ENCODE measurements at regions not wholly inside any gene's neighbourhood (a gene's known extent, or its start where the extent isn't known, plus 50 kb on each side); places are given as distances from the start of the nearest gene placed in this dataset.

- ATAC-seq: no peak
- TF ChIP-seq ZNF8 (CRISPR knock-in tag; IDR thresholded peaks at IDR 0.05): no peak
- TF ChIP-seq POU6F1 (CRISPR knock-in tag; IDR thresholded peaks at IDR 0.05; ENCODE audit: borderline replicate concordance, low read depth): no peak
- TF ChIP-seq ESRRG (CRISPR knock-in tag; IDR thresholded peaks at IDR 0.05): no peak
- no peak for TF ChIP-seq CSRNP3 (CRISPR knock-in tag; IDR thresholded peaks at IDR 0.05)
- no peak for TF ChIP-seq ZFP3 (CRISPR knock-in tag; IDR thresholded peaks at IDR 0.05)
- no peak for TF ChIP-seq OSR1 (CRISPR knock-in tag; IDR thresholded peaks at IDR 0.05)
- no peak for TF ChIP-seq SNAI2 (CRISPR knock-in tag; IDR thresholded peaks at IDR 0.05)
- no peak for TF ChIP-seq ZNF70 (CRISPR knock-in tag; IDR thresholded peaks at IDR 0.05)
- no peak for TF ChIP-seq TCF4 (CRISPR knock-in tag; IDR thresholded peaks at IDR 0.05; ENCODE audit: borderline replicate concordance)
- TF ChIP-seq BACH2 (CRISPR knock-in tag; IDR thresholded peaks at IDR 0.05; ENCODE audit: borderline replicate concordance): no peak
- TF ChIP-seq, protein P1, sequence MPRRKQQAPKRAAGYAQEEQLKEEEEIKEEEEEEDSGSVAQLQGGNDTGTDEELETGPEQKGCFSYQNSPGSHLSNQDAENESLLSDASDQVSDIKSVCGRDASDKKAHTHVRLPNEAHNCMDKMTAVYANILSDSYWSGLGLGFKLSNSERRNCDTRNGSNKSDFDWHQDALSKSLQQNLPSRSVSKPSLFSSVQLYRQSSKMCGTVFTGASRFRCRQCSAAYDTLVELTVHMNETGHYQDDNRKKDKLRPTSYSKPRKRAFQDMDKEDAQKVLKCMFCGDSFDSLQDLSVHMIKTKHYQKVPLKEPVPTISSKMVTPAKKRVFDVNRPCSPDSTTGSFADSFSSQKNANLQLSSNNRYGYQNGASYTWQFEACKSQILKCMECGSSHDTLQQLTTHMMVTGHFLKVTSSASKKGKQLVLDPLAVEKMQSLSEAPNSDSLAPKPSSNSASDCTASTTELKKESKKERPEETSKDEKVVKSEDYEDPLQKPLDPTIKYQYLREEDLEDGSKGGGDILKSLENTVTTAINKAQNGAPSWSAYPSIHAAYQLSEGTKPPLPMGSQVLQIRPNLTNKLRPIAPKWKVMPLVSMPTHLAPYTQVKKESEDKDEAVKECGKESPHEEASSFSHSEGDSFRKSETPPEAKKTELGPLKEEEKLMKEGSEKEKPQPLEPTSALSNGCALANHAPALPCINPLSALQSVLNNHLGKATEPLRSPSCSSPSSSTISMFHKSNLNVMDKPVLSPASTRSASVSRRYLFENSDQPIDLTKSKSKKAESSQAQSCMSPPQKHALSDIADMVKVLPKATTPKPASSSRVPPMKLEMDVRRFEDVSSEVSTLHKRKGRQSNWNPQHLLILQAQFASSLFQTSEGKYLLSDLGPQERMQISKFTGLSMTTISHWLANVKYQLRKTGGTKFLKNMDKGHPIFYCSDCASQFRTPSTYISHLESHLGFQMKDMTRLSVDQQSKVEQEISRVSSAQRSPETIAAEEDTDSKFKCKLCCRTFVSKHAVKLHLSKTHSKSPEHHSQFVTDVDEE (CRISPR knock-in tag; IDR thresholded peaks at IDR 0.05): no peak
These were observed 76.1 kb upstream of the PDK4 start for GRCh38 chr7:95672434-95672833.

- no peak for ATAC-seq
- TF ChIP-seq GLIS3 (CRISPR knock-in tag; IDR thresholded peaks at IDR 0.05) (no peak), ZFP30 (CRISPR knock-in tag; IDR thresholded peaks at IDR 0.05) (no peak), PPARA (CRISPR knock-in tag; IDR thresholded peaks at IDR 0.05; ENCODE audit: borderline replicate concordance) (no peak), TCF4 (CRISPR knock-in tag; IDR thresholded peaks at IDR 0.05; ENCODE audit: borderline replicate concordance) (no peak), OSR1 (CRISPR knock-in tag; IDR thresholded peaks at IDR 0.05) (no peak), ZNF8 (CRISPR knock-in tag; IDR thresholded peaks at IDR 0.05) (no peak), ZFP3 (CRISPR knock-in tag; IDR thresholded peaks at IDR 0.05) (no peak), ZNF70 (CRISPR knock-in tag; IDR thresholded peaks at IDR 0.05) (no peak), ARNTL (CRISPR knock-in tag; IDR thresholded peaks at IDR 0.05; ENCODE audit: borderline replicate concordance, low read depth) (no peak), POU6F1 (CRISPR knock-in tag; IDR thresholded peaks at IDR 0.05; ENCODE audit: borderline replicate concordance, low read depth) (no peak), RARB (CRISPR knock-in tag; IDR thresholded peaks at IDR 0.05) (no peak), BACH2 (CRISPR knock-in tag; IDR thresholded peaks at IDR 0.05; ENCODE audit: borderline replicate concordance) (no peak), ISL1 (CRISPR knock-in tag; IDR thresholded peaks at IDR 0.05) (no peak), TOX (CRISPR knock-in tag; IDR thresholded peaks at IDR 0.05; ENCODE audit: borderline replicate concordance) (no peak)
- TF ChIP-seq, protein P2, sequence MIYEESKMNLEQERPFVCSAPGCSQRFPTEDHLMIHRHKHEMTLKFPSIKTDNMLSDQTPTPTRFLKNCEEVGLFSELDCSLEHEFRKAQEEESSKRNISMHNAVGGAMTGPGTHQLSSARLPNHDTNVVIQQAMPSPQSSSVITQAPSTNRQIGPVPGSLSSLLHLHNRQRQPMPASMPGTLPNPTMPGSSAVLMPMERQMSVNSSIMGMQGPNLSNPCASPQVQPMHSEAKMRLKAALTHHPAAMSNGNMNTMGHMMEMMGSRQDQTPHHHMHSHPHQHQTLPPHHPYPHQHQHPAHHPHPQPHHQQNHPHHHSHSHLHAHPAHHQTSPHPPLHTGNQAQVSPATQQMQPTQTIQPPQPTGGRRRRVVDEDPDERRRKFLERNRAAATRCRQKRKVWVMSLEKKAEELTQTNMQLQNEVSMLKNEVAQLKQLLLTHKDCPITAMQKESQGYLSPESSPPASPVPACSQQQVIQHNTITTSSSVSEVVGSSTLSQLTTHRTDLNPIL (CRISPR knock-in tag; IDR thresholded peaks at IDR 0.05; ENCODE audit: low read depth): no peak
- TF ChIP-seq, protein P1 (CRISPR knock-in tag; IDR thresholded peaks at IDR 0.05): no peak
- TF ChIP-seq, protein P3, sequence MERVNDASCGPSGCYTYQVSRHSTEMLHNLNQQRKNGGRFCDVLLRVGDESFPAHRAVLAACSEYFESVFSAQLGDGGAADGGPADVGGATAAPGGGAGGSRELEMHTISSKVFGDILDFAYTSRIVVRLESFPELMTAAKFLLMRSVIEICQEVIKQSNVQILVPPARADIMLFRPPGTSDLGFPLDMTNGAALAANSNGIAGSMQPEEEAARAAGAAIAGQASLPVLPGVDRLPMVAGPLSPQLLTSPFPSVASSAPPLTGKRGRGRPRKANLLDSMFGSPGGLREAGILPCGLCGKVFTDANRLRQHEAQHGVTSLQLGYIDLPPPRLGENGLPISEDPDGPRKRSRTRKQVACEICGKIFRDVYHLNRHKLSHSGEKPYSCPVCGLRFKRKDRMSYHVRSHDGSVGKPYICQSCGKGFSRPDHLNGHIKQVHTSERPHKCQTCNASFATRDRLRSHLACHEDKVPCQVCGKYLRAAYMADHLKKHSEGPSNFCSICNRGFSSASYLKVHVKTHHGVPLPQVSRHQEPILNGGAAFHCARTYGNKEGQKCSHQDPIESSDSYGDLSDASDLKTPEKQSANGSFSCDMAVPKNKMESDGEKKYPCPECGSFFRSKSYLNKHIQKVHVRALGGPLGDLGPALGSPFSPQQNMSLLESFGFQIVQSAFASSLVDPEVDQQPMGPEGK (CRISPR knock-in tag; IDR thresholded peaks at IDR 0.05; ENCODE audit: borderline replicate concordance): no peak
These were observed 73.2 kb upstream of the PDK4 start for GRCh38 chr7:95669513-95669912.
